COR-L47 (cell line): ENCODE measurements at regions not wholly inside any gene's neighbourhood (a gene's known extent, or its start where the extent isn't known, plus 50 kb on each side); places are given as distances from the start of the nearest gene placed in this dataset.
A peak's percentile ranks its signal among the peaks of the same experiment; 100 is the strongest.

Experiments
- DNase-seq: peaks from one replicate; lab custom pipeline; 2025; lab: John Stamatoyannopoulos, UW

- no peak for DNase-seq
Measured at GRCh38 chr13:22655106-22655852, 525.5 kb upstream of the SGCG start.

DNA sequence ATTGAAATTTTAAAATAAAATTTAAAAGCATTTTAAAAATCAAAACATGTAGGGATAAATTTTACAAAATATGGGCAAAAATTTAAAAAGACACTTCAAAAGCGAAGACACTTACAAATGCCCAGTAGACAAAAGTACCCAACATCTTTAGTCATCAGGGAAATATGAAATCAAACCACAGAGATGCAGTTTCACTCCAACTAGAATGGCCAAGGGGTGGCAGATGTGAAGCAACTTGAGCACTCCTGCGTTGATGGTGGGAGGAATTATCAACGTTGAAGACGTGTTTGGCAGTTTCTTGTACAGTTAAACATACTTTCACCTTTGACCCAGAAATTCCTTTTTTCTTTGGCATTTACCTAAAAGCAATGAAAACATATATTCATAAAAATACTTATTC lies 518.0 kb upstream of the SGCG start:
- no peak for DNase-seq

DNA sequence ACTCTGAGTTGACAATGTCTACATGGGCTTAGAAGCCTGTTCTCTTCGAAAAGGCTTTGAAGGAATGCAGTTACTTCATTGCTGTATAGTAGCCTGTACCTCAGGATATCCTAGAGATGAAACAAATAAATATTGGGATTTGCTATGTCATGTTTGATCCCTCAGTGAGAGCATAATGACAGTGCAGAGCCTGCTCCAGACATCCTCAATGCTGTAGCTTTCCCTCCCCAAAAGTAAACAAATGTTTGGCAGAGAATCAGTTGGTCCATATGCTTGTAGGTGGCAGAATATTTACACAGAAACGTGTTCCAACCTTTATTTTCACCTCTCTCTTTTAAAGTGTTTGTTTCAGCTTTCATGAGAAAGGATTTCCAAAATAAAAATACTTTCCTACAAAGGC lies 515.3 kb upstream of the SGCG start:
- peak; percentile 65 for DNase-seq

DNA sequence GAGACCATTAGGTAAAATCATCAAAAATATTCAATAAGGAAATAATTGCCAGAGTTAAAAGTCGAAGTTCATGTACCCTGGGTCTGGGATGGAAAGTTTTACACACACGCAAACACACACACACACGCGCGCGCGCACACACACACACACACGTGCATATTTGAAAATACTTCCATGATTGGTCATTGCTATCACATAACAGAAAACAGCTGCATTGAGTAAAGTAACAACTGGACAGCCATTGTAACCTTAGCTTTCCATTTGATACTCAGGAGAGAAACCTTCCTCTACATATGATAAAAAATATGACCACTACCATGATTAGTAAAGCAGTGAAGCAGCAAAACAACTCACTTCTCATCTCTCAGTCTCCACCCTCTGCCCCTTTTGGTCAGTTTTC lies 490.0 kb upstream of the SGCG start:
- no peak for DNase-seq

DNA sequence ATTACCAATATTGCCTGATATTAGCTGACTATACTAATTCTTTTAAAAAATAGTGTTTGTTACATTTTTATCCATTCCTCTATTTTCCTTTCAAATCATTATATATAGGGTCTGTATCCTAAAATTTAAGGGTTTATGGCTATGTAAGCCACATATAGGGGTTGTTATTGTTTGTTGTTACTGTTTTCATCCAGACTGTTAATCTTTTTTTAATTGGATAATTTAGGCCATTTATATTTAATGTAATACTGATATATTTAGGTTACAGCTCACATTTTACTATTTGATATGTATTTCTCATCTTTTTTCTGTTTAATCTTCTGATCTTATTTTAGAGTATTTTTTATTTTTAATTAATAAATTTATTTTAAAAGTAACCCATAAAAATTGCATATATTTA lies 487.1 kb upstream of the SGCG start:
- DNase-seq = no peak

- DNase-seq = no peak
Measured at GRCh38 chr13:22696433-22696832, 484.3 kb upstream of the SGCG start.

DNA sequence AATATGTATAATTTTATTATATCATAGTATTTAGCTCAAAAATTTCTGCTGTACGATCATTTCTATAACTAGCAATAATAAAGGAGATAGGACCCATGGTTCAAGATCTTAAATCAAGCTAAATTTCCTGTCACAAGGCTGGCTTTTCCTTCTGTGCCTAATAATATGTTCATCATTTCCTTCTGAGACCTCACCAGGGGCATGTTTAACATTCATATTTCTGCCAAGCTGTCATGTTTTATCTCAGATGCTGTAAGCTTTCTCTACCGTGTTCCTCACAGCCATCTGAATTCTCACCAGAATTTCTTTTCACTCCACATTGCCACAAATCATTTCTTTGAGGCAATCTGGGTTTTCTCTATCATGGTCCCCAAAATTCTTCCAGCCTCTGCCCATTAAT lies 482.3 kb upstream of the SGCG start:
- no peak for DNase-seq

- peak; percentile 55 for DNase-seq
Measured at GRCh38 chr13:22700246-22700887, 480.4 kb upstream of the SGCG start.

- peak; percentile 32 for DNase-seq
Measured at GRCh38 chr13:22703601-22704209, 477.1 kb upstream of the SGCG start.

DNA sequence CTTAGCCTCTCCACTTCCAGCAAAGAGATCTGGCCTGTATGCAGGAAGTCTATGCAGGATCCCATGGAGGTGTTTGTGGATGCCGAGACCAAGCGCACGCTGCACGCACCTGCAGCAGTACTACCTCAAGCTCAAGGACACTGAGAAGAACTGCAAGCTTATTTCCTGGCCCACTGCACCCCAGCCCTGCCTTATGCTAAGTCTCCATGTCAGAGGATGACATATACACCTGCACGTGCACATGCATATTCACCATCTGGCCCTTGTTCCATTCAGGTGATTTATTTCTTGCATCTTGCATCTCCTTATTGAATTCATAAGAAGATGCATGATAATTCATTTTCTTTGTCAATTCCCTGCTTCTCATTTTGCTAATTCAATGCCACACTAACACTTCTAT lies 472.8 kb upstream of the SGCG start:
- no peak for DNase-seq

DNA sequence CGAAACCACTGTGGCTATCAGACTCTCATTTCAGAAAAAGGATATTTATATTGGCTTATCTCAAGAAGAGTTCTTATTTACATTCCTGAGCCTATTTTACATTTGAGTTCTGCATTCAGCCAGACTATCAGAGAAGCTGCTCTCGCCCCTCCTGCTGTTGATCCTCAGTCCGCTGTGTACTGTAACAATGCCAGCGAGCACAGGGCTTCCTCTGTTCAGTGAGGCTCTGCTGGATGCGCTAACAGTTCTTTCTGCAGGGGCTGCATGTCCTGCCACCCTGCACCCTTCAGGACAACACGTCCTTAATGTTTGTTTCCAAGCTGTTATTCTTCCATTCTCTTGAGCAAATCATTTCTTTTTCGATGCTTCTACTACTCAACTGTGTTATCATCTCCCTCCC lies 463.7 kb upstream of the SGCG start:
- no peak for DNase-seq

GRCh38 chr13:22726726-22727125 lies 454.1 kb upstream of the SGCG start:
- DNase-seq = no peak

DNA sequence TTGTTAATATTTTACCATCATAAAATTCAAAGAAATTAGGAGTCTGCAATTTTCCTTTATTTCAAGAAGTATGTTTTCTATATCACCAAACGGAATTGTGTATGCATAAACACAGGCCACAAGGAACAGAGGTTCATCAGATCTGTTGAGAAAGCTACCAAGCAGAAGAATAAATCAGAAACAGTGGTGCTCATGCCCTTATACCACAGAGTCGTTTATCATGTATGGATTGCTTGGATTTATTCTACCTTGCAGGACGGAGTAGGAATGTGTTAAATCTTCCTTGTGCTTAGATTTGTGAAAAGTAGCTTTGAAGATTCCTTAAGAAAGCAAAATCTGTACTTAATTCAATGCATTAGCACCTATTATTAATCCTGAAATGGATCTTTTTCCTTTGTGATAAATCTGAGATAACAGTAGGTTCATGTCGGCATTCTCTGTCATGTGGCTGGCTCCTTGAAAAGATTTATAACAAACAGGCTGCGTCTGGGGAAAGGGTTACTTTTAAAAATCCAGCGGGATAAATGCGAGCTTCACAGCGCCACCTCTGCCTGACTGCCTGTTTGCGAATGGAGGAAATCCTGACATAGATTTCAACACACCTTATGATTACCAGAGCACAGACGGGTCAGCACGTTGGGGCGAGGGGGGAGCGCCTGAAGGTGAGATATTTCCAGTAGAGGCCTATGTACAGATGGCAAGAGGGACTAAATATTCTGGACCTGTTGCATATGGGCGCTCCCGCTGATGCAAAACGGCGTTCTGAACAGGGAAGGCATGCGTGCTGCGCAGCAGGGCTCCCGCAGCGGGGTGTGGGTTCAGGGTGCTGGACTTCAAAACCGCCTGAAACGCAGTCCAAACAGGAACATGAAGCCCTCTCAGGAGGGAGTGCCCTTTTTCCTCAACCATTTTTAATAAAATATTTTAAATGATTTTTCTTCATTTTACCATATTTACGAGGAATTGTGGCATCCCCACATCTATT lies 445.5 kb upstream of the SGCG start:
- no peak for DNase-seq

DNA sequence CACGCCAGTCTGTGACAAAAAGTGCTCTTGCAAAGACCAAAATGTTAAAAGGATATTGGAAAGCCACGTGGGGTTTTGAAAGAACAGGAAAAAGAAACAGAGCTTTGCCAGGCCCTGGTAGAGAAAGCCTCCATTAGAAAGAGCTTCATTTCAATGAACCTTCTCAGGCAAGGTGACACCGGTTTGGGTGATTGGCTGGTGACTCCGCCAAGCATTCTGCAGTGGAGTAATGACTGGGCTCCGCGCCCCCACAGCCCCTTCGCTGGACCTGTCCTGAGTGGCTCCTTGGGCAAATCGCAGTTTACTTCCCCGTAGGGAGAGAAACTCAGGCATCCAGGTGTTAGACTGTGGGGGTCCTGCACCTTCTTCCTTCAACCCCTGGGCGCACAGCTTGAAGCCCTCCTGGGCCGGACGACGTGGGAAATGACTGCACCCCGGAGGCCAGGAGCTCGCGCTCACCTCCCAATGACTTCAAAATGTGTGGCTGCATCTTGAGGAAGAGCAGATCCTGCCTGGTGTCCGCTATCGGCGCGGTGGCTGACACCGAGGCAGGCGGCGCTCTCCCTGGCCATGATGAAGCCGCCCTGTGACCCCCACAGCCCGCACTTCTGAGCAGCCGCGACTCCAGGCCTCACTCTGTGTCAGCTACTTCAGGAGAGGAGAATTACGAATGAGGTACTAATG lies 444.6 kb upstream of the SGCG start:
- DNase-seq = no peak

DNA sequence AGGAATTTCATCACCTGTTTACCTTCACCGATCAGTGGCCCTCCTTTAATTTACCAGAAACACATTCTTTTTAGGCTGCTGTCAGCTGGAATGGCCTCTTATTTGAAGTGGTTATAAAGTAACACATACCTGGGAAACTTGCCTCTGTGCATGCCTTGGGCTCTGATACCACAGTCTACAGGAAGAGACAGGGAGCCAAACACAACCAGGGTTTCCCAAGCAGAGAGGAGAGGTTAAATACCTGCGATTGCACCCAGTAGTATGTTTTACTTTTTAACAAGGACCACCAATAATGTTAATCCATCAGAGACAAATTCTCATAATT lies 444.0 kb upstream of the SGCG start:
- no peak for DNase-seq

GRCh38 chr13:22738357-22738756 lies 442.4 kb upstream of the SGCG start:
- no peak for DNase-seq

GRCh38 chr13:22740264-22740663 lies 440.5 kb upstream of the SGCG start:
- DNase-seq = no peak

DNA sequence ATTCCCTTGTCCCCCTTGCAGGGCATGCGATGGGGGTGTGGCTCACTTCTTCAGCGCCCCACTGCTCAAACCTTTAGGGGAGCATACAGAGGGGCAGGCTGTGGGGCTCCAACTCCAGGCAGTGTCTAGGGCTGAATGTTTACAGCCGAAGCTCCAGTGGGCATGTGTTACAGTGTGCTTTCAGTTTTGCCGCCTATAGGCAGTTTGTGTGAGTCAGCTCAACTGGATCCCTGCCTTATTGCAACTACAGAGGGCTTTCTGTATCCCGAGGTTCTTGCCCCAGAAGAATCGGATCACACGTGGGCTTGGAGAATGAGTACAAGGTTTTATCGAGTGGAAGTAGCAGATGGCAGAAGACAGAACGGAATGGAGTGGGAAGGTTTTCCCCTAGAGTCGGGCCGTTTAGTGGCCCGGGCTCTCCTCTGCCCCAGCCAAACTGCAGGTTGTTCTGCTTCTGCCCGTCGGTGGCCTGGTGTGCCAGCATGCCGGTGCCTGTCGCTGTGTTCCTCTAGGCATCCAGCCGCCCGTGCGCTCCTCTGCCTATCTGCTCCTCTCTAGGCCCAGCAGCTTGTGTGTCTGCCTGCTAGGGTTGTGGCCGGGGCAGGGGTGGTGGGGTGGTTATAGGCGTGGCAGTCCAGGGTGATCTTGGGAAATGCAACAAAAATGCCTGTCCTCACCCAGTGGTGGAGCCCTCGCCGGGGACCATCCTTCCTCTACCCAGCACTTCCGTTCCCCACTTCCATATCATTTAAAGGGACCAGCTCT lies 435.9 kb upstream of the SGCG start:
- no peak for DNase-seq

DNA sequence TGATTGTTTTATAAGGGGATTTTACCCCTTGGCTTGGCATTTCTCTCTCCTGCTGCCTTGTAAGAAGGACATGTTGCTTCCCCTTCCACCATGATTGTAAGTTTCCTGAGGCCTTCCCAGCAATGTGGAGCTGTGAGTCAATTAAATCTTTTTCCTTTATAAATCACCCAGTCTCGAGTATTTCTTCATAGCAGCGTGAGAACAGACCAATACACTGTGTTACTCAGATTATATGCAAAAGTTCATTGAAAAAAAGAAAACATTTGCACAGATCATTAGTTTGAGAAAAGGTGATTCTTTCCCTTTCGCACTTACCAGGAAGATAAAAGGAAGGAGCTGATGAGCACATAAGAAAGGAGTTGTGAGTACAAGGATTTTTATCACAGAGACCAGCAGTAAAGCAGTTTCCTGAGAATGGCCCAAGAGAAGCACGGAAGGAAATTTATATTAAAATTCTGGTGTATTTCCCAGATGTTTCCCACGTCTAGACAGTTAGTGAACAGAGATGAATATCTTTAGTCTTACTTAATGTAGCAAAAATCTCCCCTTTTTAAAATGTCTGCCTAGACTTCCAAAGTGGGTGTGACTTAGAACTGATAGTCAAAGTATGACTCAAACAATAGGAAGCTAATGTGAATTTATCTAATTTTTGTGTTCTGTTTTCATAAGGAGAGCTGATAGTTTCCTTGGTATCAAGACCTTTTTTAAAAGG lies 431.8 kb upstream of the SGCG start:
- DNase-seq = no peak

- DNase-seq = no peak
Measured at GRCh38 chr13:22749626-22750025, 431.2 kb upstream of the SGCG start.
